ENCODE measurements at regions not wholly inside any gene's neighbourhood (a gene's known extent, or its start where the extent isn't known, plus 50 kb on each side); places are given as distances from the start of the nearest gene placed in this dataset.

GRCh38 chr22:19637408-19638281 is 76.7 kb upstream of the SEPTIN5 start:
- ChIA-PET CTCF (no interaction called here), POLR2A (no interaction called here)

- CTCF ChIA-PET, result no interaction called here
Measured at GRCh38 chr22:19638282-19639015, 75.9 kb upstream of the SEPTIN5 start.

DNA sequence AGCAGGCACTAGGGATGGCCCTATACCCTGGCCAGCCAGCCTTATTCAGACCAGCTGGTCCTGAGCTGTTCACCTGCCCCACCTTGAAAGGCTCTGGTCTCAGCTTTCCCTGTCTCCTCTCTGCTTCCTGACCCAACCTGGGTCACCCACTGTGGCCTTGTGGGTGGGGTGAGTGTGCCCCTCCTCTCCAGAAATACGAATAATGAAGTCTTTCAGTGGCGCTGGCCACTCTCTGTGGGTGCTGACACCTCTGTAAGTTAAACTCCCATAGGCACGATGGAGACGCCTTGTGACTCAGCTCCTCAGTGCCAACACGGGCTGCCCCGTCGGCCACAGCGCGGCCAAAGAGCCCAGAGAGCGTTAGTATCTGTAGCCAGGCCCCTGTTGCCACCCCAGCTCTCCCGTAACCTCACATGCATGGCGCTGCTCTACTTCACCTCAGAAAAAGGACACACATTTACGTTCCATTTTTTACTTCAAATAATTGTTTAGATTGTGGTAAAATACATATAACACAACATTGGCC is 74.6 kb upstream of the SEPTIN5 start:
- ChIA-PET CTCF (interaction anchor here (1.0 kb wide), 2 partner anchors 10 to 13 kb away, joined by 3 read pairs; no protein-coding TSS in a partner anchor), POLR2A (no interaction called here)

More at GRCh38 chr22:19638282-19639015, 75.9 kb upstream of the SEPTIN5 start:
- POLR2A ChIA-PET, result no interaction called here

DNA sequence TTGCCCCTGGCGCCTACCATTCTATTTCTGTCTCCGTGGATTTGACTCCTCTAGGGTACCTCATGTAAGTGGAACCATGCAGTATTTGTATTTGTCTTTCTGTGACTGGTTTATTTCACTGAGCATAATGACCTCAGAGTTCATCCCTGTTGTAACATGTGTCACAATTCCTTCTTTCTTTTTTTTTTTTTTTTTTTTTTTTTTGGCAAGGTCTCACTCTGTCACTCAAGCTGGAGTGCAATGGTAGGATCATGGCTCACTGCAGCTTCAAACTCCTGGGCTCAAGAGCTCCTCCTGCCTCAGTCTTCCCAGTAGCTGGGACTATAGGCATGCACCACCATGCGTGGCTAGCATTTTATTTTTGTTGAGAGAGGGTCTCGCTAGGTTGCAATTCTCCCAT is 74.0 kb upstream of the SEPTIN5 start:
- POLR2A ChIA-PET, result no interaction called here
- CTCF ChIA-PET, result interaction anchor here (1.0 kb wide), 2 partner anchors 11 to 13 kb away, joined by 3 read pairs; no protein-coding TSS in a partner anchor

GRCh38 chr22:19641254-19641982 is 72.9 kb upstream of the SEPTIN5 start:
- CTCF ChIA-PET, result no interaction called here
- POLR2A ChIA-PET, result no interaction called here

GRCh38 chr22:19641983-19642451 is 72.3 kb upstream of the SEPTIN5 start:
- CTCF ChIA-PET, result no interaction called here
- POLR2A ChIA-PET, result no interaction called here

- ChIA-PET CTCF (no interaction called here), POLR2A (no interaction called here)
Measured at GRCh38 chr22:19643448-19644313, 70.6 kb upstream of the SEPTIN5 start.

DNA sequence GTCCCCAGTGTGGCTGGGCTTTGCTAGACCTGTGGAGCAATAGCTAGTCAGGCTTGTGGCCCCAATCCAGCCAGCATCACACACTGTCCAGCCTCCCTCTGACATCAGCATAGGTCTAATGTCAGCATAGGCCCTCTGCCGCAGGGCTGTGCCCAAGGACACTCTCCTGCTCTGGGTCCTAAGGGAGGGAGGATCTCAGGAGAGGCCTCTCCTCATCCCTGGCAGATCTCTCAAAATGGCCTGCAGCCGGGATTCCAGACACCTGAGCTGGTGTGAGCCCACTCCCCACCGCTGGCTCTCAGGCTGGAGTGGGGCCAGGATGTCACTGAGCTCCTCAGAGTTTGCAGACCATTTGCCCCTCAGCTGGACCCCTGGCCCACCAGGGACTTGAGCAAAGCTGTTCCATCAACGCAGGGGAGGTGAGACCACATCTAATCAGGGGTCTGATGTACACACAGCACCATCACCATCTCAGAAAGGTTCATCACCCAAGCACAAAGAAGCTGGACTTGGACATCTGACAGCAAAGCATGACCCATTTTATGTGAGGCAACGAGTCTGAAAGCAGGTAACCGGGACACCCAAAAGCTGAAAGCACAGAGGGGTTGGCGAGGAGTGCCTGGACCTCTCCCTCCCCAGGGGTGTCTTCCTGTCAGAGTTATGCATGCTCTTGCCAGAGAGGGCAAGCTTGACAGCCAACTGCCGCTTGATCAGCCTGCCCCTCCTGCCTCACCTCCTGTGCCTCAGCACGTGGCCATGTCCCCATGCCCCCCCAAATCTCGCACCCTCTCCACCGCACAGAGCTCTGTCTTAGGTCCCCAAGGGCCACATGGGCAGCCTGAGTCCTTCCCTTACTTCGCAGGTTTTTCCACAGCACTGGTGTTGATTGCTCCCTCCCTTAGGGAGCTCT is 69.7 kb upstream of the SEPTIN5 start:
- POLR2A ChIA-PET, result no interaction called here
- CTCF ChIA-PET, result interaction anchor here (0.8 kb wide), 1 partner anchor 15 kb away, joined by 3 read pairs; no protein-coding TSS in a partner anchor

- CTCF ChIA-PET, result interaction anchor here (0.8 kb wide), 1 partner anchor 15 kb away, joined by 3 read pairs; no protein-coding TSS in a partner anchor
- POLR2A ChIA-PET, result no interaction called here
Measured at GRCh38 chr22:19645391-19645790, 68.9 kb upstream of the SEPTIN5 start.

DNA sequence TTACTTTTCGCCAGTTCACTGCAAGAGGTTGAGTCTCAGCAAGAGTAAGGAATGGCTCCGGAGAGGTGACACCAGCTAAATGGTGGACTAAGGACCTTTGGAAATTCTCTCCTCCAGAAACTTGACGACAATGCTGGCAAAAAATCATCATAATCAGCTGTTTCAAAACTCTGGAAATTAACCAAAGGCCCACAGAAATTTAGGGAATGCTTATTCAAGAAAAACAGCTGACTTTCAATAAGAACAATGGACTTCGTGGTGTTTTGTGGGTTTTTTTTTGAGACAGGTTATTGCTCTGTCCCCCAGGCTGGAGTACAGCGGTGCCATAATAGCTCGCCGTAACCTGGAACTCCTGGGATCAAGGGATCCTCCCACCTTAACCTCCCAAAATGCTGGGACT is 68.4 kb upstream of the SEPTIN5 start:
- ChIA-PET CTCF (no interaction called here), POLR2A (no interaction called here)

- CTCF ChIA-PET, result interaction anchor here (1.3 kb wide), 1 partner anchor 16 kb away, joined by 3 read pairs; no protein-coding TSS in a partner anchor
- POLR2A ChIA-PET, result no interaction called here
Measured at GRCh38 chr22:19646383-19646782, 67.9 kb upstream of the SEPTIN5 start.

GRCh38 chr22:19648419-19648929 is 65.8 kb upstream of the SEPTIN5 start:
- CTCF ChIA-PET, result no interaction called here
- POLR2A ChIA-PET, result no interaction called here

DNA sequence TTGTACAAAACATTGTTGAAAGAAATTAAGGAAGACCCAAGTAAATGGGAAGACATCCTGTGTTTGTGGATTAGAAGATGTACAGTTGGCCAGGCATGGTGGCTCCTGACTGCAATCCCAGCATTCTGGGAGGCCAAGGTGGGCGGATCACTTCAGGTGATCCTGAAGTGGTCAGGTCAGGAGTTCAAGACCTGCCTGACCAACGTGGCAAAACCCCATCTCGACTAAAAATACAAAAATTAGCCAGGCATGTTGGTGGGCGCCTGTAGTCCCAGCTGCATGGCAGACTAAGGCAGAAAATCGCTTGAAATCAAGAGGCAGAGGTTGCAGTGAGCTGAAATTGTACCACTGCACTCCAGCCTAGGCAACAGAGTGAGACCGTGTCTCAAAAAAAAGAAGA is 62.0 kb upstream of the SEPTIN5 start:
- ChIA-PET POLR2A (no interaction called here), CTCF (interaction anchor here (1.3 kb wide), 1 partner anchor 13 kb away, joined by 3 read pairs; no protein-coding TSS in a partner anchor)

- CTCF ChIA-PET, result no interaction called here
Measured at GRCh38 chr22:19654338-19654987, 59.8 kb upstream of the SEPTIN5 start.

GRCh38 chr22:19655399-19655798 is 58.9 kb upstream of the SEPTIN5 start:
- ChIA-PET POLR2A (no interaction called here), CTCF (no interaction called here)

More at GRCh38 chr22:19654338-19654987, 59.8 kb upstream of the SEPTIN5 start:
- POLR2A ChIA-PET, result no interaction called here

DNA sequence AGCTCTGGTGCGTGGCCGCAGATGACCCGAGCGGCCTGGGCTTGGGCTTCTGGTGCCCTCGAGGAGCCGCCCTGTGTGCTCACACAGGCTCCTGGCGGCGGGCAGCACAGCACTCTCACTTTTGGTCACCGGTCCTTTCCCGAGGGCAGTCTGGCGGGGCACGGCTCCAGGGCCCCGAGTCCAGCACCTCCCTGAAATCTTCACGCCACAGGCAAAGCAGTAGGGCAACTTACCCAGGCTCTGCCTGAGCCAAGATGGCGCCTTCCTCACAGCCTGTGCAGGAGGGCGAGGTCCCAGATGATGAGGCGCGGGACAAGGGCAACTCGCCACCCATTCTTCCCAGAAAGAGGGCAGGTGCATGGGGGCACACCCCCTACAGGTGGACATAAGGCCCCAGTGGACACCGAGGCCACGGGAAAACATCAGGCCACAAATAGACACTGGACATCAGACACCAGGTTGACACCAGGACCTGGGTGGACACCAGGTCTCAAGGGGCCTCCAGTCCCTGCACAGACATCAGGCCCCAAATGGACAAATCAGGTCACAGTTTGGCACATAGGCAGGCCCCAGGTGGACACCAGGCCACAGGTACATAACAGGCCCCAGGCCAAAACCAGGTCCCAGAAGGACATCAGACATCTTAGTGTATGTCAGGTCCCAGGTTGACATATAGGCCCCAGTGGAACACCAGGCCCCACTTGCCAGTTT is 57.6 kb upstream of the SEPTIN5 start:
- CTCF ChIA-PET, result no interaction called here
- POLR2A ChIA-PET, result no interaction called here
